Sigmoid colon (tissue), 6 donors: ENCODE measurements at regions not wholly inside any gene's neighbourhood (a gene's known extent, or its start where the extent isn't known, plus 50 kb on each side); places are given as distances from the start of the nearest gene placed in this dataset.

Source experiments
- DNase-seq: peaks from one replicate; pipeline ENCODE4 v3.0.0-alpha.2; 2019
- H3K27ac ChIP-seq, 4 donors: fragments of 200-600 bp; sonication (generic); one replicate each; pipeline ENCODE4 v1.5.1; 2016 to 2019; ENCODE audit warnings: mild to moderate bottlenecking in 1 of 4
- H3K27me3 ChIP-seq, 3 donors: fragments of 200-600 bp; sonication (generic); one replicate each; pipeline ENCODE4 v1.5.1; 2019; ENCODE audit warnings: mild to moderate bottlenecking in 1 of 3
- H3K36me3 ChIP-seq, 4 donors: fragments of 200-600 bp; sonication (generic); one replicate each; pipeline ENCODE4 v1.5.1; 2016 to 2019
- H3K4me1 ChIP-seq, 4 donors: fragments of 200-600 bp; sonication (generic); one replicate each; pipeline ENCODE4 v1.5.1; 2017 to 2019
- H3K4me3 ChIP-seq, 4 donors: fragments of 200-600 bp; sonication (generic); one replicate each; pipeline ENCODE4 v1.5.1; 2017 to 2019; ENCODE audit warnings: mild to moderate bottlenecking in 2 of 4, moderate library complexity in 1 of 4
- H3K9me3 ChIP-seq, 4 donors: fragments of 200-600 bp in 3 of 4; sonication (generic) in 3 of 4; one replicate each; pipeline versions ENCODE4 v1.5.1 to v1.6.1; 2013 to 2019
- CTCF ChIP-seq, 4 experiments: fragments of 450-650 bp in 3 of 4; fragments of 200-600 bp in 1 of 4; IDR thresholded peaks; one replicate each; pipeline ENCODE4 v1.5.1; 2016 to 2019; ENCODE audit warnings: antibody characterized with exemption in 4 of 4, mild to moderate bottlenecking in 3 of 4, moderate library complexity in 2 of 4
- EP300 ChIP-seq, 4 donors: sonication (generic); formaldehyde crosslinking; IDR thresholded peaks; one replicate each; pipeline ENCODE4 v1.6.1; 2017; ENCODE audit warnings: antibody characterized with exemption in 4 of 4
- POLR2A ChIP-seq, 2 donors: fragments of 450-650 bp; IDR thresholded peaks; one replicate each; pipeline ENCODE4 v1.6.1; 2016; ENCODE audit warnings: antibody characterized with exemption in 2 of 2, mild to moderate bottlenecking in 2 of 2, moderate library complexity in 2 of 2
- POLR2AphosphoS5 ChIP-seq, 4 donors: sonication (generic); formaldehyde crosslinking; IDR thresholded peaks; one replicate each; pipeline ENCODE4 v1.6.1; 2017; ENCODE audit warnings: antibody characterized with exemption in 4 of 4
- WGBS, 2 donors: extraction: QIAGEN DNeasy Blood & Tissue Kit; methylation state at CpG; one replicate each; pipeline ENCODE4 v1.1.7; 2013; 5-methylcytosine and 5-hydroxymethylcytosine counted together
- intact Hi-C: fragments of 100-400 bp; cut with DNase I; formaldehyde crosslinking; loops from one replicate; pipeline ENCODE4 v1.15.1; 2023
- donor health status: healthy with polysubstance abuse.
- donor health status: healthy.

DNA sequence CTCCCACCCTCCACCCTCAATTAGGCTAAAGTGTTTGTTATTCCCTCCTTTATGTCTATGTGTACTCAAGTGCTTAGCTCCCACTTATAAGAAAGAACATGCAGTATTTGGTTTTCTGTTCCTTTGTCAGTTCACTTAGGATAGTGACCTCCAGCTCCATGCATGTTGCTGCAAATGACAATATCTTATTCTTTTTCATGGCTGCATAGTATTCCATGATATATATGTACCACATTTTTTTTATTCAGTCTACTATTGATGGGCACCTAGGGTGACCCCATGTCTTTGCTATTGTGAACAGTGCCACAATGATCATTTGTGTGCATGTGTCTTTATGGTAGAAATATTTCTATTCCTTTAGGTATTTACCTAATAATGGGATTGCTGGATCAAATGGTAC lies 114.3 kb downstream of the DLEU7 start:
- H3K36me3 ChIP-seq = no peaks in the 10 kb centered on the region
- TF ChIP-seq POLR2A (IDR thresholded peaks at IDR 0.05) = no peak
- TF ChIP-seq EP300 (IDR thresholded peaks at IDR 0.05) = no peak
- TF ChIP-seq CTCF (IDR thresholded peaks at IDR 0.05) = no peak
- H3K27me3 ChIP-seq = no peaks in the 10 kb centered on the region
- H3K9me3 ChIP-seq = no peaks in the 10 kb centered on the region
- H3K4me3 ChIP-seq = no peak overlapping the region
- H3K4me1 ChIP-seq = no peaks in the 10 kb centered on the region
- no peak overlapping the region for H3K27ac ChIP-seq
- DNase-seq = no peak
- intact Hi-C loops = no loop called here

GRCh38 chr13:50730496-50731351 lies 112.8 kb downstream of the DLEU7 start:
- TF ChIP-seq POLR2AphosphoS5 (IDR thresholded peaks at IDR 0.05) (no peak), CTCF (IDR thresholded peaks at IDR 0.05) (no peak), EP300 (IDR thresholded peaks at IDR 0.05) (no peak), POLR2A (IDR thresholded peaks at IDR 0.05) (no peak)
- no peaks in the 10 kb centered on the region for H3K4me1 ChIP-seq
- intact Hi-C loops = no loop called here
- H3K27ac ChIP-seq = no peak overlapping the region
- H3K9me3 ChIP-seq = no peaks in the 10 kb centered on the region
- WGBS, 2 donors = 91 to 93% methylated on average over 4 of the region's 4 CpGs
- H3K36me3 ChIP-seq = no peaks in the 10 kb centered on the region
- H3K4me3 ChIP-seq = no peak overlapping the region
- H3K27me3 ChIP-seq = no peaks in the 10 kb centered on the region
- DNase-seq = no peak

GRCh38 chr13:50731400-50731799 lies 112.1 kb downstream of the DLEU7 start:
- Histone ChIP-seq H3K36me3 (no peaks in the 10 kb centered on the region), H3K4me1 (no peaks in the 10 kb centered on the region), H3K4me3 (no peak overlapping the region), H3K27ac (no peak overlapping the region), H3K9me3 (no peaks in the 10 kb centered on the region), H3K27me3 (no peaks in the 10 kb centered on the region)
- DNase-seq = no peak
- TF ChIP-seq POLR2A (IDR thresholded peaks at IDR 0.05) (no peak), POLR2AphosphoS5 (IDR thresholded peaks at IDR 0.05) (no peak), EP300 (IDR thresholded peaks at IDR 0.05) (no peak), CTCF (IDR thresholded peaks at IDR 0.05) (no peak)
- intact Hi-C loops = no loop called here

- Histone ChIP-seq H3K4me3 (no peak overlapping the region), H3K9me3 (no peaks in the 10 kb centered on the region), H3K27me3 (no peaks in the 10 kb centered on the region), H3K36me3 (no peaks in the 10 kb centered on the region), H3K27ac (no peak overlapping the region), H3K4me1 (no peaks in the 10 kb centered on the region)
- no peak for TF ChIP-seq EP300 (IDR thresholded peaks at IDR 0.05)
- TF ChIP-seq POLR2A (IDR thresholded peaks at IDR 0.05) = no peak
- intact Hi-C loops = no loop called here
- whole genome bisulfite sequencing, 2 donors = 66 to 81% methylated on average over 3 of the region's 3 CpGs
- DNase-seq = no peak
Observed at GRCh38 chr13:50732712-50733111, 110.8 kb downstream of the DLEU7 start.

DNA sequence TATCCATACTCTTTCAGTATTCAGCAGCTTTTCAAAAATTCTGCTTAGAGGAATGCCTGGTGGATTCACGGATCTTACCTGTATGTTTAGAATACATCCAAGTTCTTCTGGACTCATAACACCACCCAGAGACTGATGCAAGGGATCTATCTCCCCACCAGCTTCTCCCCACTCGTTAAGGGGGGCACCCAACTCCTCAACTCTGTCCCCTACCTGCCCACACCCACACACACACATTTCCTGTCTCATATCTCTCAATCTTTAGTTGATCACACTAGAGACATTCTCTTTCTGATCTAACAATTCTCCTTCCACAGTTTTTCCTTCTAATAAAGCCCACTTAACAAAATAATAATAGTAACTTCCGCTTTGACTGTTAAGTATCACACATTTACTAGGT lies 110.1 kb downstream of the DLEU7 start:
- intact Hi-C loops = no loop called here
- no peaks in the 10 kb centered on the region for H3K9me3 ChIP-seq
- 82 to 83% methylated on average over 3 of the region's 3 CpGs for WGBS, 2 donors

More for the DNA sequence above, 110.1 kb downstream of the DLEU7 start:
- TF ChIP-seq POLR2A (IDR thresholded peaks at IDR 0.05) (no peak), EP300 (IDR thresholded peaks at IDR 0.05) (no peak), CTCF (IDR thresholded peaks at IDR 0.05) (no peak), POLR2AphosphoS5 (IDR thresholded peaks at IDR 0.05) (no peak)
- H3K36me3 ChIP-seq = no peaks in the 10 kb centered on the region
- H3K27me3 ChIP-seq = no peaks in the 10 kb centered on the region
- no peak overlapping the region for H3K4me3 ChIP-seq
- no peak for DNase-seq
- H3K27ac ChIP-seq = no peak overlapping the region
- H3K4me1 ChIP-seq = no peaks in the 10 kb centered on the region
